Limb (tissue), 2 donors: ENCODE measurements at regions not wholly inside any gene's neighbourhood (a gene's known extent, or its start where the extent isn't known, plus 50 kb on each side); places are given as distances from the start of the nearest gene placed in this dataset.

Experiments used
- DNase-seq, 2 donors: peaks; one replicate each; pipeline ENCODE4 v3.0.0-alpha.2; 2016; ENCODE audit errors: extremely low spot score in 2 of 2

DNA sequence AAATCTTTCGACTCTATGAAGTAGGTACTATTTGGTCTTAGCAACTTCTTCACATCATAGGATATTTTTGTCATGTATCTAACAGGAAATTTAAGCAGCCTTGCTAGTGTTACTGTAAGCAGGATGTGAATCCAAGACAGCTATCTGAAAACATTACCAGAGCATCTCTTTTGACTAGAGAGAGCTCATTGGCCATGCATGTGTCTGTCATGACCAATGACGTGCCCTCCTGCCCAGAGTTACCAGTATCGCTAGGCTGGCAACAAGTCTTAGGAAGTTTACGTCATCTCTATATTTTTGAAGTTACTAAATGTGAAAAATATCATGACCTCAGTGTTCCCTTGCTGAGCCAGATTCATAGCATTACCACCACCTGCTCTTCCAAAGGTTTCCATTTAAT lies 130.9 kb upstream of the TP63 start:
- no peak for DNase-seq

- no peak for DNase-seq
Observed at GRCh38 chr3:189500798-189501495, 130.2 kb upstream of the TP63 start.

DNA sequence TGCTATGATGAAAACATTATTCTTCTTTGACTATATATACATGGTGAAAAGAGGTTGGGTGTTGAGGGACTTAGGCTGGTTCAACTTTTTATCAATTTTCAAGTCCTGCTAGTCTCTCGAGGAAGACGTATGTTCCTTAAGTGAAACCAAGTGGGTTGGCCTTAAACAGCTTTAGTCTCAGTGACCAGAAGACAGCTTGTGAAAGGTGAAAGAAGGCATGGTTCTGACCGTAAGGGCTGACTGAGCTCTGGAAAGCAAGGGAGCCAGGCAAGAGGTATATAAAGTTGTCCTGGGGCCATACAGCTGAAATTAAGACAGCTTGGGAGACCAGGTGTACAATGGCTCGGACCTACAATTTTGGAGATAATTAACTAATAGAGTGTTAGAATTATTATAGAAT lies 128.9 kb upstream of the TP63 start:
- no peak for DNase-seq

GRCh38 chr3:189502676-189503257 lies 128.4 kb upstream of the TP63 start:
- no peak for DNase-seq

GRCh38 chr3:189507856-189508255 lies 123.3 kb upstream of the TP63 start:
- no peak for DNase-seq

DNA sequence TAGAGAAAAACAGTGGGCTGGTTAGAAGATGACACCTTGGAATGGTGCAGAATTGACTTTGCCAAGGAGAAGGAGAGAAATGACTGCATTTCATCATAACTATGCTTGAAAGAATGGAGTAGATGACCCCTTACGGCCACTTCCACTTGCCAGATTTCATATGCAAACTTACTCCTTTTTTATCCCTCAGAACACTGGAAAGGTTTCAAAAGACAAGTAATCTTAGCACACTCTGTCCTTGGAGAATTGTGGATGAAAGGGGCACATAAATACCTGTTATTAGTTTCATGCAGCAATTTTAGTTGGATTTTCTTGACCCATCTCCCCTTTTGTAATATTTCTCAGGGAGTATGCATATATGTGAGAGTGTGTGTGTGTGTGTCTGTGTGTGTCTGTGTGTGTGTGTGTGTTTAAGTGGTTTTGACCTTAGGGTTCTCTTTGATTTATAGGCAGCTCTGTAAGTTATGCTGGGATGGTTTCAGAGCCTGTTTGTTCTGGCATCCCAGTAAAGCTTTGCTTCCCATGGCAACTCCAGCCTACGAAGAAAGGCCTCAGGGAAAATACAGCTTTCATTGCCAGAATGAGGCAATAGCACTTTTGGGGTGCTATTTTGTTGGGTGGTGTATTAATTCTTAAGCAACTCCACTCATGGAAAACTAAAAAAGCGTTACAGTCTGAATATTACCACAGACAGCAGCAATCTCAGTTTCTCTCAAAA lies 122.2 kb upstream of the TP63 start:
- DNase-seq = peak in 1 of 2 donors; percentile 18

DNA sequence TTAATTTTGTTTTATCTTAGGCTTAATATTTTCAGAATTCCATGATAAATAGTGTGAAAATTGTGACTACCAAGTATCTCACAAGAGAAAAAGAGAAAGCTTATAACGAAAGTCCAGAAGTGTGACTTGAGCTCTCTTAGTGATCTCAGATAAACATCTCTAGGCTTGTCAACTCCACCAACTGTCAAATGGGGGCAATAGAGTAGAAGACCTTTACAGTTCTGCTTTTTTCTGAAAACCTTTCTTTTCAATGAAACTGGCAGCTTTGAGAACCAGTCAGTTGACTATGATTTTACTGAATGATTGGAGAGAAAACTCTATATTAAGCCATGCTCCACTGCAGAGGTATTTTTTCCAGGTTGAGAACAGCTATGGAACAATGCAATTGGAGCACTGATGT lies 119.2 kb upstream of the TP63 start:
- no peak for DNase-seq

GRCh38 chr3:189512821-189513220 lies 118.4 kb upstream of the TP63 start:
- DNase-seq = no peak

DNA sequence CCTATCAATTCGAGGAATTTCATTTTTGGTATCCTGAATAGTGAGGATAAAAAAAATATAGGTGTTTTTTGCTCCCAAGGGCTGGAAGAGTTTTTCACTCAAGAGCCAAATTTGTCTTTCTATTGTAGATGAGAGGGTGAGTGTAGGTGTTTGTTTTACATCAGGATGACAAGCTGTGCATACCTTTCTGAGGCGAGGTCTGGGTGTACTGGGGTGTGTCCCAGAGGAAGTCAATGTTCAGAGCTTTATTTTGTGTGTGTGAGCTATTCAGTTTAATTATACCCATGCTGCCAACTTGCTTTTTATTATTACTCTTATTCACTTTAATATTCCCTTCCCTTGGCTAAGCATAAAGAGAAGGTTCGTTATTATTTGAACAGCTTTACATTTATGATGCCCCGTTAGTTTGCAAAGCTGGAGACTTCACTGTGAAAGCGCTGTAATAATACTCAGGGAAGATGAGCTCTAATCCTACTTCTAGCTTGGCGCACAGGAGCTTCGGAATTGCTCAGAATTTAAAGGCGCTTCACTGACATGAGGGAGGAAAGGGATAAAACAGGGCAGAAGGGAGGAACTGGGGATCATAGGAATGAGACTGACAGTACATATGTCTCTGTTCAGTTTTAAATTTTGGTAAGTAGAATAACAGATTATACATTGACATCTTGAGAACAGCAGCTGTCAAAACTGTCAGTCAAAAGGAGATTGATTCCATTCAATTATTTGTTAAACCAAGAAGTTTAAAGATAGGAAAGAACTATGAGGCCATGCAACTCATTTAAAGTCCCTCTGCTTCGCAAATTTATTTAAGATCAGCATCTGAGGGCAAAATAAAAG lies 117.7 kb upstream of the TP63 start:
- no peak for DNase-seq

GRCh38 chr3:189516039-189516438 lies 115.2 kb upstream of the TP63 start:
- DNase-seq = no peak

- DNase-seq = no peak
Observed at GRCh38 chr3:189517981-189518380, 113.2 kb upstream of the TP63 start.

- DNase-seq = no peak
Observed at GRCh38 chr3:189519458-189519857, 111.7 kb upstream of the TP63 start.

- DNase-seq = no peak
Observed at GRCh38 chr3:189529468-189529867, 101.7 kb upstream of the TP63 start.

DNA sequence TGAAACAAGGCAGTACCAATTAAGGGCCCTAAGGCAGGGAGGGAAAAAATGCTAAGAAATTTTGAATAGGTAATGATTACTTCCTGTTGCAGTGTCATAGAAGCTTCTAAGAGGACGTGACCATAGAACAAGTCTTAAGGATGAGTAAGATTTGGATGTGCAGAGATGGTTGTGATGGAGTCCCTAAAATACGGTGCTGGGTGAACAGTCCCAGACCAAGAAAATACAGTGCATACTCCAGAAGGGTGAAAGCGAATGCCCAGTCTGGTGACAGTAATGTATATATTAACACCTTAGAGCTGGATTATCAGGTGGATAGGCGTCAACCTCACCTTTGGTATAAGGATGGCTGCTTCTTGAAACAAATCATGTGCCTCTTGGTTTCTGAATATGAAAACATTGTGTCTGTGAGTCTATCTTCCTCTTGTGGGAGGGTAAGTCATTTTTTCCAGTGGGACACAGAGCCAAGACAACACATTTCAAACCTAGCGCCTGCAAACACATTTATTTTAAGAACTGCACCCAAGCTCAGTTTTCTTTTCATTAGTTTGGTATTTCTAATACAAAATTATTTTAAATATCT lies 101.2 kb upstream of the TP63 start:
- no peak for DNase-seq

GRCh38 chr3:189530822-189531221 lies 100.4 kb upstream of the TP63 start:
- no peak for DNase-seq

DNA sequence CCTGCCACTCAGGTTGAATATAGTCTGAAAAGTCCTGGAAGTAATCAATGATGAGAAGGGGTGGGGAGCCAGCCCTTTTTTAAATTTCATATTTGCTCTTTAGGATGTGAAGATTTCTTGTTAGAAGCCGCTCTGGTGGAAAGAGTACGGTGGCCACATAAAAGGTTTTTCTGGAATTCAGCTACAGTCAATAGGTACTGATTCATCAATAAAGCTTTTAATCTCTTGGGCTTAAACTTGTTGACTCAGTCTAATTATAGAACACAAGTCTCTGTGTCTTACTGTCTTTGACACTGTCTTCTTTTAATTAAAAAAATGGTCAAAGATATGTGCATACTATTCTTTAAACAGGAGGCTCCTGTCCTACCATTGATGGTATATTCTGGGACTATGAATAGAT lies 99.9 kb upstream of the TP63 start:
- no peak for DNase-seq

DNA sequence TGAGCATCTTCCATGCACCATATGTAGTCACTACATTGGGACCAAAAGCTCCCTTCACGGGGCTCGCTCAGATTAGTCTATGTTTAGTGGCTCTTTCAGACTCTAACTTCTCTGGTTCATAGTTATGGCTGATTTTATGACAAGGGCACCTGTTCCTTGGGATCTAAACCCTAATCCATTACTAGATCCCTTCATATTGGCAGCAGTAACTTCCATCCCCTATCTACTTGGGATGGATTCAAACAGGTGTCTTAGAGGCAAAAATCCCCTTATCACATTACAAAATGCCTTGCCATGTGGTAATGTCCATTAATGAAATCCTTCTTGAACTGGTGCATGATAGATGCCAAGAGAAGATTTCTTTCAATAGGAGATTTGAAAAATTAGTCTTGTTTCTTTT lies 96.7 kb upstream of the TP63 start:
- DNase-seq = no peak

- no peak for DNase-seq
Observed at GRCh38 chr3:189537135-189537534, 94.1 kb upstream of the TP63 start.

- DNase-seq = no peak
Observed at GRCh38 chr3:189547448-189547847, 83.7 kb upstream of the TP63 start.

DNA sequence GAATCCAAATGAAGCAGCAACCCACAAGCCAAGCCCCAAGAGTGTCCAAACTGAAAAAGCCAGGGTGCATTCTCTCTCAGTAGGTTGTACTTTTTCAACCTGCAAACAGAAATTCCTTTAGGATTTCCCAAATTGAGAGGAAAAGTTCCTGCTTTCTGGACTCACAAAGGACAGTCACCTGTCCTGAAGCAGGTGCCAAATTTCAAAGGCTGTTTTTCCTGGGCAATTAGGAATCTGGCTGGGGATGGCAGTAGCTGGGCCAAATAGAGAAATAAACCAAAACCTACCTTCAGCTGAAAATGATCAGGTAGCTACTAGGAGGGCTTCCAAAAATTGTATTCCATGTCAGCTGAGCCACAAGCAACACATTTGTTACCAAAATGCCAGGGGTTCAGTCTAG lies 83.1 kb upstream of the TP63 start:
- DNase-seq = no peak

DNA sequence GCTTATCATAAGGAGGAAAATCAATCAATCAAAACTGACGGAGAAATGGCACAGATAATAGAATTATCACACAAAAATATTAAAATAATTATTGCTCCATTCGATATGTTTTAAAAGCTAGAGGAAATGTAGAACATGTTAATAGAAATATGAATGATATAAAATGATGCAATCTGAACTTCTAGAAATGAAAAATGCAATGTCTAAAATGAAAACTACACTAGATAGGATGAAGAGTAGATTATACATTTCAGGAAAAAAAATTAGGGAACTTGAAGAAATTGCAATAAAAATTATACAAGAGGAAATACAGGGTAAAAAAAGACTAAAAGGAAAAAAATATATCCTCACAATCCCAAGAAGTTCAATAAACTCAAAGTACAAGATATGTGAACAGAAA lies 80.2 kb upstream of the TP63 start:
- no peak for DNase-seq
